HepG2 (cell line): ENCODE measurements at regions not wholly inside any gene's neighbourhood (a gene's known extent, or its start where the extent isn't known, plus 50 kb on each side); places are given as distances from the start of the nearest gene placed in this dataset.

ENCODE experiments used
- ATAC-seq: fragments of 200-7000 bp; cut with Tn5 transposase; 3 replicates; pipeline ENCODE4 v1.9.1; 2020; ENCODE audit warnings: mild to moderate bottlenecking, moderate library complexity
- BruUV-seq: library from RNA; stranded (reverse); fragments of 400-500 nt; replicated peaks from 2 replicates; lab custom pipeline; 2021; lab: Mats Ljungman, UMichigan
- CTCF ChIA-PET: fragments of 300-600 bp; formaldehyde crosslinking; extraction: SDS; loops from one replicate; lab custom pipeline; 2021; ENCODE audit warnings: low total read pairs, inconsistent platforms, low intra/inter-chr PET ratio; lab: Yijun Ruan, JAX
- POLR2A ChIA-PET: fragments of 350-600 bp; sonication (Branson Sonifier 250); formaldehyde crosslinking; loops from one replicate; lab custom pipeline; 2020; ENCODE audit warnings: antibody characterized with exemption, inconsistent platforms; lab: Yijun Ruan, JAX
- DNase-seq: peaks from one replicate; pipeline ENCODE4 v3.0.0-alpha.2; 2015; ENCODE audit warnings: low spot score
- FAIRE-seq: peaks from 3 replicates; lab custom pipeline; 2011; peaks lifted over from hg19 to GRCh38; lab: Jason Lieb, UNC
- H2AFZ ChIP-seq: one replicate; pipeline ENCODE4 v1.6.1; 2011; ENCODE audit warnings: low read length, inconsistent platforms
- H3K27ac ChIP-seq: fragments of 300-600 bp; 3 replicates; pipeline ENCODE4 v1.8.0; 2011; ENCODE audit warnings: mixed run types, mild to moderate bottlenecking, mixed read lengths, low read length, inconsistent platforms; ENCODE audit not compliant: insufficient read depth; ENCODE audit errors: extremely low read length
- H3K27me3 ChIP-seq, 2 experiments: fragments of 200-600 bp in 1 of 2; 2 replicates in 1 of 2; 3 replicates in 1 of 2; pipeline versions ENCODE4 v1.6.0 to v1.8.0; 2011; ENCODE audit warnings: low read length in 2 of 2, mild to moderate bottlenecking in 2 of 2, moderate library complexity in 2 of 2, inconsistent platforms in 1 of 2; ENCODE audit not compliant: insufficient read depth in 2 of 2, control insufficient read depth in 1 of 2
- H3K36me3 ChIP-seq, 2 experiments: fragments of 200-600 bp in 1 of 2; replicated peaks in 1 of 2; 2 replicates in 1 of 2; 3 replicates in 1 of 2; pipeline versions ENCODE4 v1.5.1 to v1.8.0; 2011; ENCODE audit warnings: low read length in 2 of 2, inconsistent platforms in 1 of 2; ENCODE audit not compliant: insufficient read depth in 2 of 2, control insufficient read depth in 1 of 2
- H3K4me1 ChIP-seq: 2 replicates; pipeline ENCODE4 v1.5.1; 2012; ENCODE audit warnings: low read length, inconsistent platforms; ENCODE audit not compliant: insufficient read depth
- H3K4me2 ChIP-seq: 2 replicates; pipeline ENCODE4 v1.6.0; 2011; ENCODE audit warnings: low read depth, low read length, inconsistent platforms
- H3K4me3 ChIP-seq, 3 experiments: fragments of 200-600 bp in 1 of 3; sonication (generic), shearing (Covaris generic) in 1 of 3; replicated peaks in 1 of 3; 2 replicates each; pipeline ENCODE4 v1.5.1; 2011 to 2016; ENCODE audit warnings: low read length in 3 of 3, inconsistent platforms in 2 of 3, low read depth in 2 of 3, mild to moderate bottlenecking in 2 of 3, control low read depth in 1 of 3, mixed read lengths in 1 of 3; ENCODE audit not compliant: insufficient read depth in 1 of 3
- H3K79me2 ChIP-seq: one replicate; pipeline ENCODE4 v1.6.1; 2011; ENCODE audit warnings: low read length, inconsistent platforms; ENCODE audit not compliant: insufficient read depth
- H3K9ac ChIP-seq: 2 replicates; pipeline ENCODE4 v1.6.0; 2011; ENCODE audit warnings: mild to moderate bottlenecking, low read depth, low read length, inconsistent platforms; ENCODE audit not compliant: insufficient read depth
- H3K9me3 ChIP-seq: 2 replicates; pipeline ENCODE4 v1.5.1; 2012; ENCODE audit warnings: mild to moderate bottlenecking, low read length
- H4K20me1 ChIP-seq: 2 replicates; pipeline ENCODE4 v1.6.0; 2011; ENCODE audit warnings: inconsistent platforms, mild to moderate bottlenecking, low read length, moderate library complexity; ENCODE audit not compliant: insufficient read depth
- CENPX ChIP-seq: sonication (generic); formaldehyde crosslinking; IDR thresholded peaks from 2 replicates; pipeline ENCODE4 v1.9.0; 2021; ENCODE audit warnings: mild to moderate bottlenecking, missing genetic modification reagents, moderate library complexity
- KLF16 ChIP-seq, 2 experiments: sonication (generic) in 1 of 2; formaldehyde crosslinking in 1 of 2; IDR thresholded peaks; 2 replicates each; pipeline versions ENCODE4 v1.6.1 to v1.8.0; 2016 to 2023; ENCODE audit warnings: missing genetic modification reagents in 2 of 2, missing compliant biosample characterization in 1 of 2
- SRSF1 ChIP-seq: fragments of 200-400 bp; formaldehyde crosslinking; optimal IDR thresholded peaks from 2 replicates; pipeline ENCODE3; 2017; ENCODE audit warnings: mild to moderate bottlenecking, low read depth, low read length, moderate library complexity
- TGIF2 ChIP-seq: IDR thresholded peaks from 2 replicates; pipeline ENCODE4 v1.6.1; 2016; ENCODE audit warnings: control low read depth, missing compliant biosample characterization
- ZMAT3 ChIP-seq: sonication (generic); formaldehyde crosslinking; conservative IDR thresholded peaks from 2 replicates; pipeline ENCODE4 v1.7.0; 2021; ENCODE audit warnings: missing genetic modification reagents
- ZNF10 ChIP-seq: sonication (generic); formaldehyde crosslinking; IDR thresholded peaks from 2 replicates; pipeline ENCODE4 v1.4.0; 2020; ENCODE audit warnings: mild to moderate bottlenecking, low read depth, missing genetic modification reagents, borderline replicate concordance
- WGBS: methylation state at CpG from one replicate; pipeline ENCODE4 v1.1.6; 2017; ENCODE audit warnings: low lambda C conversion rate; 5-methylcytosine and 5-hydroxymethylcytosine counted together
- in situ Hi-C: cut with HindIII; loops from 2 replicates; pipeline ENCODE4 v1.10.0; 2017; ENCODE audit warnings: low pct_unique_long_range_greater_than_20kb; ENCODE audit not compliant: extremely low pct_ligation_motif_present
- intact Hi-C: fragments of 100-400 bp; cut with micrococcal nuclease; formaldehyde crosslinking; loops from one replicate; pipeline ENCODE4 v1.10.0; 2022; ENCODE audit not compliant: unreplicated experiment
- TF ChIP-seq, protein P1 (sequence below): sonication (generic); formaldehyde crosslinking; IDR thresholded peaks from 2 replicates; pipeline ENCODE4 v1.9.0; 2021; ENCODE audit warnings: missing genetic modification reagents, mild to moderate bottlenecking, borderline replicate concordance
- TF ChIP-seq, protein P2 (sequence below): sonication (generic); formaldehyde crosslinking; IDR thresholded peaks from 2 replicates; pipeline ENCODE4 v1.5.1; 2020; ENCODE audit warnings: missing genetic modification reagents, mild to moderate bottlenecking, borderline replicate concordance
- TF ChIP-seq, protein P3 (sequence below): sonication (generic); formaldehyde crosslinking; IDR thresholded peaks from 2 replicates; pipeline ENCODE4 v1.4.0; 2020; ENCODE audit warnings: mild to moderate bottlenecking, missing genetic modification reagents
- TF ChIP-seq, protein P4 (sequence below): sonication (generic); formaldehyde crosslinking; IDR thresholded peaks from 2 replicates; pipeline ENCODE4 v1.4.0; 2020; ENCODE audit warnings: low read depth, missing genetic modification reagents
- TF ChIP-seq, protein P5 (sequence below): sonication (generic); formaldehyde crosslinking; IDR thresholded peaks from 2 replicates; pipeline ENCODE4 v1.9.0; 2022; ENCODE audit warnings: low read depth, missing genetic modification reagents
- TF ChIP-seq, protein P6 (sequence below): sonication (generic); formaldehyde crosslinking; IDR thresholded peaks from 2 replicates; pipeline ENCODE4 v1.4.0; 2020; ENCODE audit warnings: missing genetic modification reagents

DNA sequence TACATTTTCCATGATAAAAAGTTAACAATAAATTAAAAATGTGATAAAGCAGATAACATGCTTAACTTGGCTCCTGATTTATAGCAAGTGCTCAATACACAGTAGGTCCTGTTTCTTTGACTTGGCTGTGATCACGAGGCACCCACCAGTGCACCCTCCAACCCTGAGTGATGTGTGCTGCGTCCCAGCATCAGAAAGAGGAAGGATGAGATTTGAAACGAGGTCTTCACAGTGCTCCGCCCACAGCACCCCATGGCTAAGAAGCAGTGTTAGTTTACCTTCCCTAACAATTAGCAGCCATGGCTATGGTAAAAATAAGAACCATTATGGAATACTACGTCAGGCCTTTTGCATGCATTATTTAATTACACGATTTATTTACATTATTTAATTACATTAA, 292.0 kb upstream of the ZMIZ1 start:
- no peak for DNase-seq
- BruUV-seq = no TSS peak
- intact Hi-C loops = loop anchor here (5.0 to 10.0 kb wide), 3 partner anchors 122 to 729 kb away; no protein-coding TSS in a partner anchor

More for the DNA sequence above, 292.0 kb upstream of the ZMIZ1 start:
- no peak for ATAC-seq
- Histone ChIP-seq H3K9ac (no peak overlapping the region), H3K4me1 (peaks cover 36% of the 10 kb centered on the region), H2AFZ (no peak overlapping the region), H4K20me1 (no peaks in the 10 kb centered on the region)
- TF ChIP-seq, protein P1, sequence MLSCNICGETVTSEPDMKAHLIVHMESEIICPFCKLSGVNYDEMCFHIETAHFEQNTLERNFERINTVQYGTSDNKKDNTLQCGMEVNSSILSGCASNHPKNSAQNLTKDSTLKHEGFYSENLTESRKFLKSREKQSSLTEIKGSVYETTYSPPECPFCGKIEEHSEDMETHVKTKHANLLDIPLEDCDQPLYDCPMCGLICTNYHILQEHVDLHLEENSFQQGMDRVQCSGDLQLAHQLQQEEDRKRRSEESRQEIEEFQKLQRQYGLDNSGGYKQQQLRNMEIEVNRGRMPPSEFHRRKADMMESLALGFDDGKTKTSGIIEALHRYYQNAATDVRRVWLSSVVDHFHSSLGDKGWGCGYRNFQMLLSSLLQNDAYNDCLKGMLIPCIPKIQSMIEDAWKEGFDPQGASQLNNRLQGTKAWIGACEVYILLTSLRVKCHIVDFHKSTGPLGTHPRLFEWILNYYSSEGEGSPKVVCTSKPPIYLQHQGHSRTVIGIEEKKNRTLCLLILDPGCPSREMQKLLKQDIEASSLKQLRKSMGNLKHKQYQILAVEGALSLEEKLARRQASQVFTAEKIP (CRISPR knock-in tag) = no peak
- TF ChIP-seq, protein P2, sequence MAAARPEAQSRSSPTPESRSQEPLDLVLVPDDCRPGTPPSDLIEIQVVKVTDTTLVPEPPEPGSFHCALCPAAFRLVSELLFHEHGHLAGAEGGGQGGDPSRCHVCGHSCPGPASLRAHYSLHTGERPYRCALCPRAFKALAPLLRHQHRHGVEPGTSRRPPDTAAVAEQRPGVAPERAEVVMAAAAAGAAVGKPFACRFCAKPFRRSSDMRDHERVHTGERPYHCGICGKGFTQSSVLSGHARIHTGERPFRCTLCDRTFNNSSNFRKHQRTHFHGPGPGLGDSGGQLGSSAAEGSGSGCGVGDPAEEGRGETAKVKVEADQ (CRISPR knock-in tag) = no peak
- TF ChIP-seq ZNF10 (CRISPR knock-in tag) (no peak), TGIF2 (no peak), CENPX (CRISPR knock-in tag) (no peak), KLF16 (CRISPR knock-in tag; IDR thresholded peaks at IDR 0.05) (no peak), SRSF1 (no peak), ZMAT3 (CRISPR knock-in tag) (no peak)
- TF ChIP-seq, protein P3, sequence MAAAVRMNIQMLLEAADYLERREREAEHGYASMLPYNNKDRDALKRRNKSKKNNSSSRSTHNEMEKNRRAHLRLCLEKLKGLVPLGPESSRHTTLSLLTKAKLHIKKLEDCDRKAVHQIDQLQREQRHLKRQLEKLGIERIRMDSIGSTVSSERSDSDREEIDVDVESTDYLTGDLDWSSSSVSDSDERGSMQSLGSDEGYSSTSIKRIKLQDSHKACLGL (CRISPR knock-in tag) = no peak
- TF ChIP-seq, protein P4, sequence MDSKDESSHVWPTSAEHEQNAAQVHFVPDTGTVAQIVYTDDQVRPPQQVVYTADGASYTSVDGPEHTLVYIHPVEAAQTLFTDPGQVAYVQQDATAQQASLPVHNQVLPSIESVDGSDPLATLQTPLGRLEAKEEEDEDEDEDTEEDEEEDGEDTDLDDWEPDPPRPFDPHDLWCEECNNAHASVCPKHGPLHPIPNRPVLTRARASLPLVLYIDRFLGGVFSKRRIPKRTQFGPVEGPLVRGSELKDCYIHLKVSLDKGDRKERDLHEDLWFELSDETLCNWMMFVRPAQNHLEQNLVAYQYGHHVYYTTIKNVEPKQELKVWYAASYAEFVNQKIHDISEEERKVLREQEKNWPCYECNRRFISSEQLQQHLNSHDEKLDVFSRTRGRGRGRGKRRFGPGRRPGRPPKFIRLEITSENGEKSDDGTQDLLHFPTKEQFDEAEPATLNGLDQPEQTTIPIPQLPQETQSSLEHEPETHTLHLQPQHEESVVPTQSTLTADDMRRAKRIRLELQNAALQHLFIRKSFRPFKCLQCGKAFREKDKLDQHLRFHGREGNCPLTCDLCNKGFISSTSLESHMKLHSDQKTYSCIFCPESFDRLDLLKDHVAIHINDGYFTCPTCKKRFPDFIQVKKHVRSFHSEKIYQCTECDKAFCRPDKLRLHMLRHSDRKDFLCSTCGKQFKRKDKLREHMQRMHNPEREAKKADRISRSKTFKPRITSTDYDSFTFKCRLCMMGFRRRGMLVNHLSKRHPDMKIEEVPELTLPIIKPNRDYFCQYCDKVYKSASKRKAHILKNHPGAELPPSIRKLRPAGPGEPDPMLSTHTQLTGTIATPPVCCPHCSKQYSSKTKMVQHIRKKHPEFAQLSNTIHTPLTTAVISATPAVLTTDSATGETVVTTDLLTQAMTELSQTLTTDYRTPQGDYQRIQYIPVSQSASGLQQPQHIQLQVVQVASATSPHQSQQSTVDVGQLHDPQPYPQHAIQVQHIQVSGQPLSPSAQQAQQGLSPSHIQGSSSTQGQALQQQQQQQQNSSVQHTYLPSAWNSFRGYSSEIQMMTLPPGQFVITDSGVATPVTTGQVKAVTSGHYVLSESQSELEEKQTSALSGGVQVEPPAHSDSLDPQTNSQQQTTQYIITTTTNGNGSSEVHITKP (CRISPR knock-in tag) = no peak
- TF ChIP-seq, protein P5, sequence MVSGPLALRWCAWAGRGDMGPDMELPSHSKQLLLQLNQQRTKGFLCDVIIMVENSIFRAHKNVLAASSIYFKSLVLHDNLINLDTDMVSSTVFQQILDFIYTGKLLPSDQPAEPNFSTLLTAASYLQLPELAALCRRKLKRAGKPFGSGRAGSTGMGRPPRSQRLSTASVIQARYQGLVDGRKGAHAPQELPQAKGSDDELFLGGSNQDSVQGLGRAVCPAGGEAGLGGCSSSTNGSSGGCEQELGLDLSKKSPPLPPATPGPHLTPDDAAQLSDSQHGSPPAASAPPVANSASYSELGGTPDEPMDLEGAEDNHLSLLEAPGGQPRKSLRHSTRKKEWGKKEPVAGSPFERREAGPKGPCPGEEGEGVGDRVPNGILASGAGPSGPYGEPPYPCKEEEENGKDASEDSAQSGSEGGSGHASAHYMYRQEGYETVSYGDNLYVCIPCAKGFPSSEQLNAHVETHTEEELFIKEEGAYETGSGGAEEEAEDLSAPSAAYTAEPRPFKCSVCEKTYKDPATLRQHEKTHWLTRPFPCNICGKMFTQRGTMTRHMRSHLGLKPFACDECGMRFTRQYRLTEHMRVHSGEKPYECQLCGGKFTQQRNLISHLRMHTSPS (CRISPR knock-in tag) = no peak
- TF ChIP-seq, protein P6, sequence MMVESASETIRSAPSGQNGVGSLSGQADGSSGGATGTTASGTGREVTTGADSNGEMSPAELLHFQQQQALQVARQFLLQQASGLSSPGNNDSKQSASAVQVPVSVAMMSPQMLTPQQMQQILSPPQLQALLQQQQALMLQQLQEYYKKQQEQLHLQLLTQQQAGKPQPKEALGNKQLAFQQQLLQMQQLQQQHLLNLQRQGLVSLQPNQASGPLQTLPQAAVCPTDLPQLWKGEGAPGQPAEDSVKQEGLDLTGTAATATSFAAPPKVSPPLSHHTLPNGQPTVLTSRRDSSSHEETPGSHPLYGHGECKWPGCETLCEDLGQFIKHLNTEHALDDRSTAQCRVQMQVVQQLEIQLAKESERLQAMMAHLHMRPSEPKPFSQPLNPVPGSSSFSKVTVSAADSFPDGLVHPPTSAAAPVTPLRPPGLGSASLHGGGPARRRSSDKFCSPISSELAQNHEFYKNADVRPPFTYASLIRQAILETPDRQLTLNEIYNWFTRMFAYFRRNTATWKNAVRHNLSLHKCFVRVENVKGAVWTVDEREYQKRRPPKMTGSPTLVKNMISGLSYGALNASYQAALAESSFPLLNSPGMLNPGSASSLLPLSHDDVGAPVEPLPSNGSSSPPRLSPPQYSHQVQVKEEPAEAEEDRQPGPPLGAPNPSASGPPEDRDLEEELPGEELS = no peak
- TF ChIP-seq, all 625 proteins: peak for 0
- H3K9me3 ChIP-seq = no peaks in the 10 kb centered on the region
- no peak for FAIRE-seq
- H3K36me3 ChIP-seq = no peaks in the 10 kb centered on the region
- 30% methylated on average over 6 of the region's 6 CpGs for WGBS
- CTCF ChIA-PET = no interaction called here
- H3K79me2 ChIP-seq = no peaks in the 10 kb centered on the region
- H3K27me3 ChIP-seq = no peaks in the 10 kb centered on the region; a peak in 1 of 5 replicates
- no peak overlapping the region for H3K27ac ChIP-seq
- in situ Hi-C loops = no loop called here
- POLR2A ChIA-PET = no interaction called here
- H3K4me3 ChIP-seq = no peak overlapping the region
- no peak overlapping the region for H3K4me2 ChIP-seq
